ENCODE measurements at regions not wholly inside any gene's neighbourhood (a gene's known extent, or its start where the extent isn't known, plus 50 kb on each side); places are given as distances from the start of the nearest gene placed in this dataset.

GRCh38 chr2:41840702-41841551 lies 206.9 kb upstream of the PKDCC start:
- no peaks in the 10 kb centered on the region for H3K9me3 Mint-ChIP-seq (ENCODE audit: unreplicated experiment)
- H3K27me3 Mint-ChIP-seq (ENCODE audit: unreplicated experiment): peaks cover 62% of the 10 kb centered on the region
- peak overlapping the region; percentile 90 for H3K4me3 Mint-ChIP-seq (ENCODE audit: unreplicated experiment)
- peak; percentile 98 for TF ChIP-seq CTCF (IDR thresholded peaks at IDR 0.05)
- peaks cover 9% of the 10 kb centered on the region for H3K4me1 Mint-ChIP-seq (ENCODE audit: unreplicated experiment)
- H3K27ac Mint-ChIP-seq (ENCODE audit: unreplicated experiment): peak overlapping the region; percentile 65
- DNase-seq (ENCODE audit: extremely low spot score, unreplicated experiment): peak; percentile 98
- H3K36me3 Mint-ChIP-seq (ENCODE audit: unreplicated experiment): no peaks in the 10 kb centered on the region

DNA sequence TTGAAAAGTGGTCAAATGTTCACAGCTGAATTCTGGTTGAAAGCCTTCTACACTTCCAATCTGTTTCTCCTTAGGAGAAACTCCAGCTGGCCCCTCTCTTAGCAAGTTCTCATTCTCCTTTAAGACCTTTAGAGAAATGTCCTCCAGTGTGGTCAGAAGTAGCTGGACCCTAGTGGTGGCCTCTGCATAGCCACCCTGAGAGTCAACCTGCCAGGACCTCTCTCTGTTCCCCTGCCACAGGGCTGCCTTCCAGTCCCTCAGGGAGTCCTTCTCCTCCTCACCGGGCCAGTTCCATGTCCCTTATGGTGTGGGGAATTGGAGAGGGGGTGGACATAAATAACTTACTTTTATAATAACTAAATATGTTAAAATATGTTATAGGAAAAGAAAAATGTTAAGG lies 200.9 kb upstream of the PKDCC start:
- H3K27ac Mint-ChIP-seq (ENCODE audit: unreplicated experiment): no peak overlapping the region
- no peak for DNase-seq (ENCODE audit: extremely low spot score, unreplicated experiment)
- H3K4me3 Mint-ChIP-seq (ENCODE audit: unreplicated experiment): no peak overlapping the region
- TF ChIP-seq CTCF (IDR thresholded peaks at IDR 0.05): no peak
- H3K27me3 Mint-ChIP-seq (ENCODE audit: unreplicated experiment): peaks cover 85% of the 10 kb centered on the region
- H3K4me1 Mint-ChIP-seq (ENCODE audit: unreplicated experiment): no peaks in the 10 kb centered on the region
- no peaks in the 10 kb centered on the region for H3K9me3 Mint-ChIP-seq (ENCODE audit: unreplicated experiment)
- no peaks in the 10 kb centered on the region for H3K36me3 Mint-ChIP-seq (ENCODE audit: unreplicated experiment)

DNA sequence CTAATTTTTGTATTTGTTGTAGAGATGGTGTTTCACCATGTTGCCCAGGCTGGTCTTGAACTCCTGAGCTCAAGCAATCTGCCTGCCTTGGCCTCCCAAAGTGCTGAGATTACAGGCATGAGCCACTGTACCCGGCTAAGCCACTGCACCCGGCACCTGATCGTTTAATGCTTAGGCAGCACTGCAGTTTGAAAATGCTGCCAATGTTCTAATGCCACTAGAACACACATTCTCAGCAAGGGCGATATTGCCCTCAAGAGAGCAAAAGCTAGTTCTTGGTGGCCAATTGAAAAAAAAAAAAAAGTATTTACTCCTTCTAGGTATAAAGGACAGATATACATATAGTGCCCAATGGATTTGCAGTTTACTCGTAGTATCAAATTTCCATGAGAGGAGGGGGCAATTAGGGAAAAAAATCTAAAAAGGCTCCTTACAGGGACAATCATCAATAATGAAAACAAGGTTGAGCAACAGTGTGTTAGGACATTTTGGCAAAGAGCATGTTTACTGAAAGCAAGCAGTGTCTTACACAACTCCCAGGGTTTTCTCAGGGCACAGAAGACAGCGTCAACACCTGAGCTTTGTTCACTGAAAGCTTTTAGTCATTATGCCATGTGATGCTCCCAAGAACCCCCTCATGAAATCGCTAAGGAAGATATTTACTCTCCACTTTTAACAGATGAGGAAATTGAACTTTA lies 199.9 kb upstream of the PKDCC start:
- Mint-ChIP-seq H3K36me3 (ENCODE audit: unreplicated experiment) (no peaks in the 10 kb centered on the region), H3K27me3 (ENCODE audit: unreplicated experiment) (peaks cover 78% of the 10 kb centered on the region), H3K4me3 (ENCODE audit: unreplicated experiment) (no peak overlapping the region), H3K4me1 (ENCODE audit: unreplicated experiment) (no peaks in the 10 kb centered on the region), H3K9me3 (ENCODE audit: unreplicated experiment) (no peaks in the 10 kb centered on the region), H3K27ac (ENCODE audit: unreplicated experiment) (no peak overlapping the region)
- DNase-seq (ENCODE audit: extremely low spot score, unreplicated experiment): no peak
- no peak for TF ChIP-seq CTCF (IDR thresholded peaks at IDR 0.05)

DNA sequence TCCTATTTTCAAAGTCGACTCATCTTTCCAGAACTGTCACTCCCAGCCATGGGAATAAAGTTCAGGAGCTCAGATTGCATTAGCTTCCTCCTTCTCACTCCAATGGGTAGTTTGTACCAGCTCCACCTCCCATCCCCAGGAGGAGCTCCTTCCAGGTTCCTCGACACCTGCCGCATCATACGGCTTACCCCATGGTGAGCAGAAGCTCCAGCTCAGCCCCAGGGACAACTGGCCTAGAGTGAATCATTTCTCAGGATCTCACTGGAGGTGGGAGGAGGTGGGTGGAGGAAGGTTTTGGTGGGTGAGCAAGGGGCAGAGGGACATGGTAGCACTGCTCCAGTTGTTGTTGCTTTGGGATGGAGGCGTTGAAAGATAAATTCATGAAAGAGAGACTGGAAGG lies 196.3 kb upstream of the PKDCC start:
- Mint-ChIP-seq H3K36me3 (ENCODE audit: unreplicated experiment) (no peaks in the 10 kb centered on the region), H3K27me3 (ENCODE audit: unreplicated experiment) (peaks cover 43% of the 10 kb centered on the region), H3K9me3 (ENCODE audit: unreplicated experiment) (no peaks in the 10 kb centered on the region), H3K27ac (ENCODE audit: unreplicated experiment) (no peak overlapping the region), H3K4me1 (ENCODE audit: unreplicated experiment) (no peaks in the 10 kb centered on the region), H3K4me3 (ENCODE audit: unreplicated experiment) (no peak overlapping the region)
- TF ChIP-seq CTCF (IDR thresholded peaks at IDR 0.05): no peak
- DNase-seq (ENCODE audit: extremely low spot score, unreplicated experiment): no peak
